SK-N-SH treated with all-trans-retinoic acid at 6 μM for 48 hours (cell line): ENCODE measurements at regions not wholly inside any gene's neighbourhood (a gene's known extent, or its start where the extent isn't known, plus 50 kb on each side); places are given as distances from the start of the nearest gene placed in this dataset.

ENCODE experiments used
- ATAC-seq: fragments of 200-7000 bp; cut with Tn5 transposase; 3 replicates; pipeline ENCODE4 v1.9.1; 2020; ENCODE audit warnings: mild to moderate bottlenecking, moderate library complexity
- ARNTL ChIP-seq: fragments of 450-650 bp; formaldehyde crosslinking; IDR thresholded peaks from 2 replicates; pipeline ENCODE4 v1.5.0; 2020; ENCODE audit warnings: low read depth, mild to moderate bottlenecking, moderate library complexity, borderline replicate concordance
- BACH2 ChIP-seq: fragments of 250-450 bp; sonication (Bioruptor Pico); IDR thresholded peaks from 2 replicates; pipeline ENCODE4 v1.9.0; 2021; ENCODE audit warnings: mild to moderate bottlenecking, borderline replicate concordance
- CSDC2 ChIP-seq: fragments of 250-450 bp; sonication (Bioruptor Pico); IDR thresholded peaks from 2 replicates; pipeline ENCODE4 v1.5.0; 2020; ENCODE audit warnings: mild to moderate bottlenecking, moderate library complexity
- ESRRG ChIP-seq: fragments of 250-450 bp; sonication (Bioruptor Pico); IDR thresholded peaks from 2 replicates; pipeline ENCODE4 v1.6.1; 2021; ENCODE audit warnings: mild to moderate bottlenecking
- GLIS3 ChIP-seq: fragments of 250-450 bp; sonication (Bioruptor Pico); IDR thresholded peaks from 2 replicates; pipeline ENCODE4 v1.5.0; 2020; ENCODE audit warnings: mild to moderate bottlenecking, moderate library complexity
- OSR1 ChIP-seq: fragments of 250-450 bp; sonication (Bioruptor Pico); IDR thresholded peaks from 2 replicates; pipeline ENCODE4 v1.8.0; 2022; ENCODE audit warnings: moderate library complexity, mild to moderate bottlenecking, inconsistent platforms
- PATZ1 ChIP-seq: fragments of 250-450 bp; sonication (Bioruptor Pico); IDR thresholded peaks from 2 replicates; pipeline ENCODE4 v1.8.0; 2020; ENCODE audit warnings: mild to moderate bottlenecking, moderate library complexity, borderline replicate concordance
- POU6F1 ChIP-seq: fragments of 250-450 bp; sonication (Bioruptor Pico); IDR thresholded peaks from 2 replicates; pipeline ENCODE4 v1.8.0; 2021; ENCODE audit warnings: low read depth, mild to moderate bottlenecking, moderate library complexity, borderline replicate concordance
- PPARA ChIP-seq: fragments of 250-450 bp; sonication (Bioruptor Pico); IDR thresholded peaks from 2 replicates; pipeline ENCODE4 v1.5.0; 2020; ENCODE audit warnings: mild to moderate bottlenecking, borderline replicate concordance
- RARB ChIP-seq: fragments of 250-450 bp; sonication (Bioruptor Pico); IDR thresholded peaks from 2 replicates; pipeline ENCODE4 v1.8.0; 2021; ENCODE audit warnings: mild to moderate bottlenecking, moderate library complexity
- SNAI2 ChIP-seq: fragments of 250-450 bp; sonication (Bioruptor Pico); IDR thresholded peaks from 2 replicates; pipeline ENCODE4 v1.5.0; 2020; ENCODE audit warnings: mild to moderate bottlenecking, moderate library complexity
- TOX ChIP-seq: fragments of 250-450 bp; sonication (Bioruptor Pico); IDR thresholded peaks from 2 replicates; pipeline ENCODE4 v1.8.0; 2021; ENCODE audit warnings: mild to moderate bottlenecking, moderate library complexity, borderline replicate concordance
- ZC3H10 ChIP-seq: fragments of 250-450 bp; sonication (Bioruptor Pico); IDR thresholded peaks from 2 replicates; pipeline ENCODE4 v1.5.1; 2021; ENCODE audit warnings: mild to moderate bottlenecking, moderate library complexity
- ZFP3 ChIP-seq: fragments of 250-450 bp; sonication (Bioruptor Pico); IDR thresholded peaks from 2 replicates; pipeline ENCODE4 v1.5.0; 2020; ENCODE audit warnings: mild to moderate bottlenecking, moderate library complexity
- ZFP30 ChIP-seq: fragments of 450-650 bp; formaldehyde crosslinking; IDR thresholded peaks from 2 replicates; pipeline ENCODE4 v1.5.0; 2022; ENCODE audit warnings: mild to moderate bottlenecking, moderate library complexity
- ZNF565 ChIP-seq: fragments of 450-650 bp; formaldehyde crosslinking; conservative IDR thresholded peaks from 2 replicates; pipeline ENCODE4 v1.5.0; 2020; ENCODE audit warnings: low read depth, mild to moderate bottlenecking, moderate library complexity
- ZNF70 ChIP-seq: fragments of 450-650 bp; formaldehyde crosslinking; IDR thresholded peaks from 2 replicates; pipeline ENCODE4 v1.5.0; 2020; ENCODE audit warnings: mild to moderate bottlenecking, moderate library complexity
- ZNF8 ChIP-seq: fragments of 450-650 bp; formaldehyde crosslinking; IDR thresholded peaks from 2 replicates; pipeline ENCODE4 v1.5.0; 2020; ENCODE audit warnings: mild to moderate bottlenecking, moderate library complexity
- TF ChIP-seq, protein P1 (sequence below): fragments of 250-450 bp; sonication (Bioruptor Pico); IDR thresholded peaks from 2 replicates; pipeline ENCODE4 v1.5.0; 2020; ENCODE audit warnings: mild to moderate bottlenecking, moderate library complexity
- TF ChIP-seq, protein P2 (sequence below): fragments of 250-450 bp; sonication (Bioruptor Pico); IDR thresholded peaks from 2 replicates; pipeline ENCODE4 v1.5.1; 2021; ENCODE audit warnings: mild to moderate bottlenecking, moderate library complexity

GRCh38 chr16:49964316-49964715 is 60.7 kb upstream of the CNEP1R1 start:
- TF ChIP-seq ZFP3 (CRISPR knock-in tag) (no peak), BACH2 (CRISPR knock-in tag) (no peak), ZNF8 (no peak), SNAI2 (CRISPR knock-in tag) (no peak), ZC3H10 (no peak)
- ATAC-seq: no peak

GRCh38 chr16:49964973-49965372 is 60.1 kb upstream of the CNEP1R1 start:
- TF ChIP-seq TOX (no peak), GLIS3 (no peak), OSR1 (CRISPR knock-in tag) (no peak), BACH2 (CRISPR knock-in tag) (no peak), POU6F1 (no peak), RARB (no peak), ZNF70 (CRISPR knock-in tag) (no peak), PATZ1 (CRISPR knock-in tag) (no peak)
- TF ChIP-seq, all 23 proteins: peak for 0
- no peak for ATAC-seq

- no peak for TF ChIP-seq ZFP30 (CRISPR knock-in tag)
- no peak for TF ChIP-seq PATZ1 (CRISPR knock-in tag)
- no peak for TF ChIP-seq TOX
- no peak for TF ChIP-seq OSR1 (CRISPR knock-in tag)
- no peak for TF ChIP-seq RARB
- TF ChIP-seq ZFP3 (CRISPR knock-in tag): no peak
- TF ChIP-seq, protein P1, sequence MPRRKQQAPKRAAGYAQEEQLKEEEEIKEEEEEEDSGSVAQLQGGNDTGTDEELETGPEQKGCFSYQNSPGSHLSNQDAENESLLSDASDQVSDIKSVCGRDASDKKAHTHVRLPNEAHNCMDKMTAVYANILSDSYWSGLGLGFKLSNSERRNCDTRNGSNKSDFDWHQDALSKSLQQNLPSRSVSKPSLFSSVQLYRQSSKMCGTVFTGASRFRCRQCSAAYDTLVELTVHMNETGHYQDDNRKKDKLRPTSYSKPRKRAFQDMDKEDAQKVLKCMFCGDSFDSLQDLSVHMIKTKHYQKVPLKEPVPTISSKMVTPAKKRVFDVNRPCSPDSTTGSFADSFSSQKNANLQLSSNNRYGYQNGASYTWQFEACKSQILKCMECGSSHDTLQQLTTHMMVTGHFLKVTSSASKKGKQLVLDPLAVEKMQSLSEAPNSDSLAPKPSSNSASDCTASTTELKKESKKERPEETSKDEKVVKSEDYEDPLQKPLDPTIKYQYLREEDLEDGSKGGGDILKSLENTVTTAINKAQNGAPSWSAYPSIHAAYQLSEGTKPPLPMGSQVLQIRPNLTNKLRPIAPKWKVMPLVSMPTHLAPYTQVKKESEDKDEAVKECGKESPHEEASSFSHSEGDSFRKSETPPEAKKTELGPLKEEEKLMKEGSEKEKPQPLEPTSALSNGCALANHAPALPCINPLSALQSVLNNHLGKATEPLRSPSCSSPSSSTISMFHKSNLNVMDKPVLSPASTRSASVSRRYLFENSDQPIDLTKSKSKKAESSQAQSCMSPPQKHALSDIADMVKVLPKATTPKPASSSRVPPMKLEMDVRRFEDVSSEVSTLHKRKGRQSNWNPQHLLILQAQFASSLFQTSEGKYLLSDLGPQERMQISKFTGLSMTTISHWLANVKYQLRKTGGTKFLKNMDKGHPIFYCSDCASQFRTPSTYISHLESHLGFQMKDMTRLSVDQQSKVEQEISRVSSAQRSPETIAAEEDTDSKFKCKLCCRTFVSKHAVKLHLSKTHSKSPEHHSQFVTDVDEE (CRISPR knock-in tag): peak; percentile 49; the same call in 1 of the 2 replicates
- peak; percentile 54; the same call in 1 of the 3 replicates for ATAC-seq
Observed at GRCh38 chr16:49967012-49967559, 57.9 kb upstream of the CNEP1R1 start.

GRCh38 chr16:49969091-49970030 is 55.7 kb upstream of the CNEP1R1 start:
- ATAC-seq: no peak
- no peak for TF ChIP-seq ZC3H10
- TF ChIP-seq PPARA (CRISPR knock-in tag): no peak
- no peak for TF ChIP-seq GLIS3
- TF ChIP-seq ZNF8: no peak
- TF ChIP-seq ZFP3 (CRISPR knock-in tag): no peak
- TF ChIP-seq POU6F1: no peak
- no peak for TF ChIP-seq ARNTL (CRISPR knock-in tag)
- TF ChIP-seq TOX: no peak
- TF ChIP-seq RARB: no peak
- no peak for TF ChIP-seq ZFP30 (CRISPR knock-in tag)
- TF ChIP-seq OSR1 (CRISPR knock-in tag): no peak
- no peak for TF ChIP-seq ZNF565 (CRISPR knock-in tag)
- TF ChIP-seq ESRRG (CRISPR knock-in tag): no peak
- TF ChIP-seq, protein P2, sequence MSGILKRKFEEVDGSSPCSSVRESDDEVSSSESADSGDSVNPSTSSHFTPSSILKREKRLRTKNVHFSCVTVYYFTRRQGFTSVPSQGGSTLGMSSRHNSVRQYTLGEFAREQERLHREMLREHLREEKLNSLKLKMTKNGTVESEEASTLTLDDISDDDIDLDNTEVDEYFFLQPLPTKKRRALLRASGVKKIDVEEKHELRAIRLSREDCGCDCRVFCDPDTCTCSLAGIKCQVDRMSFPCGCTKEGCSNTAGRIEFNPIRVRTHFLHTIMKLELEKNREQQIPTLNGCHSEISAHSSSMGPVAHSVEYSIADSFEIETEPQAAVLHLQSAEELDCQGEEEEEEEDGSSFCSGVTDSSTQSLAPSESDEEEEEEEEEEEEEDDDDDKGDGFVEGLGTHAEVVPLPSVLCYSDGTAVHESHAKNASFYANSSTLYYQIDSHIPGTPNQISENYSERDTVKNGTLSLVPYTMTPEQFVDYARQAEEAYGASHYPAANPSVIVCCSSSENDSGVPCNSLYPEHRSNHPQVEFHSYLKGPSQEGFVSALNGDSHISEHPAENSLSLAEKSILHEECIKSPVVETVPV (CRISPR knock-in tag): no peak
- TF ChIP-seq CSDC2 (CRISPR knock-in tag): no peak
